NCI-H1436 treated with DMSO at 0.1 percent for 48 hours (cell line): ENCODE measurements at regions not wholly inside any gene's neighbourhood (a gene's known extent, or its start where the extent isn't known, plus 50 kb on each side); places are given as distances from the start of the nearest gene placed in this dataset.

Experiments
- DNase-seq: peaks from one replicate; lab custom pipeline; 2025; lab: John Stamatoyannopoulos, UW

GRCh38 chr3:30169487-30169886 is 436.9 kb upstream of the TGFBR2 start:
- DNase-seq, result no peak

- no peak for DNase-seq
These were observed 435.5 kb upstream of the TGFBR2 start for GRCh38 chr3:30170681-30171438.

DNA sequence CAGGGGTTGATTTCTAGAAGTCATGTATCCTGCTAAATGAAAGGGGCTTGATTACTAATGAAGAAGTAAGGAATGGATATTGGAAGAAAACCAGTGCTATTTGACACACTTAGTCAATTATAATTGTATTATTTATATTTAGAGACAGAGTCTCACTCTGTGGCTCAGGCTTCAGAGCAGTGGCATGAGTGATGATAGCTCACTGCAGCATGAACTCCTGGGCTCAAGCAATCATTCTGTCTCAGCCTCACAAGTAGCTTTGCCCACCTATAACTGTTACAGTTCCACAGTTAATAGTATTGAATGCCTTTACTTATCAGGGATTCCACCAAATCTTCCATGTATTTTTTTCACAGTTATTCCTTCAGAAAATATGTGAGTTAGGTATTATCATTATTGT is 432.0 kb upstream of the TGFBR2 start:
- no peak for DNase-seq

GRCh38 chr3:30180310-30181177 is 425.9 kb upstream of the TGFBR2 start:
- no peak for DNase-seq

DNA sequence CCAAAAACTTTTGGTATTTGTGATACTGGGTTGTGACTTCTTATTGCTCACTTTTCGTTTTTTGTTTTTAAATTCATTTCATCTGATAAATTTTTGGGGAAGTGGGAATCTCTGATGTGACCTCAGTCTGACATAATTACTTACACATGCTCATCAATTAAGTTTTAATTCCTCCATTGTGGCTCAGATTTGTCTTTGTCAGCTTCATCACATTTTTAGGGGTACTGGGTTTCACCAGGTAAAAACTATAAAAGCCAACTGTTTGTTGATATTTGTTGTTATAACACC is 425.3 kb upstream of the TGFBR2 start:
- no peak for DNase-seq

DNA sequence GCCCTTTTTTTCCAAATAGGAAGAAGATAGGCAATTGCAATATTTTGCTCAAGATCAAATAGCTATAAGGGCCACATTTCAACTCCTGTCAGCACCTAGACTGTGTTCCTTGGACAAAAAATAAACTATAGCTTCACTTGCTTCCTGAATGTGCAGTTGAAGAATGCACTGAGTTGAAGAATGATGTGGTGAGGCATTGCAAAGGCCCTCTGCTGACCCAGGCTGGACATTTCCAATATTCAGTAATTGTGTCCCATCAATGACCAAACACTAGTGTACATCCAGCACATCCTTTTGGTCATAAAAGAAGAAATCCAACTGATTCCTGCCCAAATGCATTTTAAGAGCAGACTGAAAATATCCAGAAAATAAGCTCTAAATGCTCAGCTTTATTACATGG is 424.8 kb upstream of the TGFBR2 start:
- DNase-seq, result no peak

DNA sequence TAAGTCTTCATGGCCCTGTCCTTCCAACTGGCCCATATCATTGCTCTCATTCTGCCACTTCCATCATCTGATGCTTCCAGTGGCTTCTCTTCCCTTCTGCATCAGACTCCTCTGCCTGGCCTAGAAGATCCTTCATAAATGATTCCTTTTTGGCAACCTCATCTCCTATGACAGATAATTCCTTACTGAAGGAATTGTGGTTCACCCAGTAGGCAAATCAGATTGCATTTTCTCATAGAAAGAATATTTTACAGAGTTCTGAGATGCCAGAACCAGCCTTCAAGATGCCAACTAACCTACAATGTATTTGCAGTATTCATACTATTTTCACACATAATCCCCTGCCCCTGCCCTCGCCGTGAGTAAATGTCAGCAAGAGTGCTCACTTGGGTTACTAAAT is 423.0 kb upstream of the TGFBR2 start:
- no peak for DNase-seq

DNA sequence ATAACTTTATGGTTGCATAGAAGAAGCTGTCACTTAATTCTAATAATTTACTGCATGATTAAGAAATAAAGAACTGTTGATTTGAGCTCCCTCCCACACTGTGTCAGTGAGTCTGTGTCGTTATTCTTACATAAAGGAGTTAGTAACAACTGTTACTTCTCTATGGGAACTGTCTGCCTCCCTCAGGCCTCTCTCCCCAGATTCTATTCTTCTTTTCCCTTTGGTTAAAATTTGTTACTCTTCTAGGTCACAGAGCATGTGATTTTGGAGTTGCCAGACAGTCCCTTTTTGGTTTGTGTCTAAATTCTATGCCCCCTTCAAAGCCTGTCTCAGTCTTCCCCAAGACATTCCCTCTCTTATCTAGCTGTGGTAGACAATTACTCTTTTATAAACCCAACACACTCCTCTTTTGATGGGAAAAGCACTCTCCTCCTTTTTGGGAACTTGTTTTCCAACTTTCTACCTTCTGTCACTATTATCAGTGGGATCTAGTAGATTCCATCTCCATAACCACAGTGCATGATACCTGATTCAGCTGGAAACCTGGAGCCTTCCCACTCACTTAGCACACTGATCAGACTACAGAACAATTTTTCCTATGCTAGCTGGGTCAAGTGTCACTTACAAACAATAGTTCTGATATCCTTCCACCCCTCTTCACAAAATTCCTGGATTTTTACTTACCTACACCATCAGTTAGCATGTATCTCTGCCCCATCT is 422.1 kb upstream of the TGFBR2 start:
- DNase-seq, result no peak

GRCh38 chr3:30185872-30186271 is 420.5 kb upstream of the TGFBR2 start:
- DNase-seq, result no peak

- no peak for DNase-seq
These were observed 419.6 kb upstream of the TGFBR2 start for GRCh38 chr3:30186741-30187219.

DNA sequence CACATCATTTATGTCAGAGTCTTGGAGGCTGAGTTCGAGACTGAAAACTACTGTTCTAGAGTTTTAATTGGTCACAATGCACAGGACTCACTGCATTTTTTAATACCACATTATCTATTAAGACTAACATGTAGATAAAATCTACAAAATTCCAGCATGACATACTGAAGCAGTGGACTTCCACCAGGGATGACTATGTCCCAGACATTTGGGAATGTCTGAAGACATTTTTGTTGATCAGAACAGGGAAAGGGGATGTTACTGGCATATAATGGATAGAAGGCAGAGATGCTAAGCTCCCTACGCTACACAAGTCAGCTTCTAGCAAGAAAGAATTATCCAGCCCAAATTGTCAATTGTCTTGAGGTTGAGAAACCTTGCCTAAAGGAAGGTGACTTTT is 419.0 kb upstream of the TGFBR2 start:
- no peak for DNase-seq

DNA sequence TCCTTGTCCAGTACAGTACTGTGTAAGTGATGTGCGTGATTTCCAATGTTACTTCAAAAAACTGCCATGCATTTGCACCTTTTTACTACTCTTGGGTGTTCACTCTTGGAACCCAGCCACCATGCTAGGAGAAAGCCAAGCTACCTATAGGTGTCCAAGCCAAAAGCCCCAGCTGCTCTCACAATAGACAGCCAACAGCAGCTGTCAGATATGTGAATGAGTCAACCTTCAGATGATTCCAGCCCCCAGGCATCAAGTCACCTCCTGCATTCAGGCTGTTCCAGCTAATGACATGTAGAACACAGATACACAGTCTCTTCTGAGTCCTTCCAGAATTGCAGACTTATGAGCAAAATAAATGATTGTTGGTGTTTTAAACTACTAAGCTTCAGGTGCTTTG is 417.7 kb upstream of the TGFBR2 start:
- no peak for DNase-seq

DNA sequence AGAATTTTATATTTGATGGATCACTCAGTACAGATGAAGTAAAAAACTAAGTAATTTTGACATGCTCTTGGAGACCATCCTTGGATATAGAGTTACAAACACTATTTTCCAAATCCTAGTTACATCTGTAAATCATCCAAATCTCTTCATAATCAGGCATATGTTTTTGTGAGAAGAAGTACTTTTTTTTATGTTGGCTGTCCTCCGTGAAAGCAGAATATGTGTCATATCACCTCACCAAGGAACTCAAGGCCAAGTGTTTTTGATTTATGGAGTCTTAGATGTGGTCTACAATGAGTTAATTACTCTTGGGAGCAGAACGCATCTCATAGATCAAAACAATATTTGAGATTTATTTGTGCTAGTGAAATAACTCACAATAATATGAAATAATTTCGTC is 416.5 kb upstream of the TGFBR2 start:
- DNase-seq, result no peak

DNA sequence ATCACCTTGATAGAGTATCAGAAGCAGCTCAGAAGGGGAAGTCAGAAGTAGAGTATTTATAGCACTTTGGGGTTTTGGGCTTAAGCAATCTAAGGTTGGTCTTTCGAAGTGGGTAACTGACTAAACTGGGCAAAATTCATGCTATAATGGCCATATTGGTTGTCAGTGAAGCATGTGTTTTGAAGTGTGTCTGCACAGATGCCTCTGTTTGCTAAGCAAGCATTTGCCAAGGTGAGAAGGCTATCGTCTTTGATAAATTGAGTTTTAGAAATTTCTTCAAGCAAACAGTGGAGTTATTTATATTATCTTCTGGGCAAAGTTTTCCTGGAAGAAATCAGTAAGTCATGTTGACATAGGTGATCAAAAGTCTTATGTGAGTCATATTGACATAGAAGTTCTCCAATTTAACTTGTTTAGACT is 412.8 kb upstream of the TGFBR2 start:
- DNase-seq, result no peak

DNA sequence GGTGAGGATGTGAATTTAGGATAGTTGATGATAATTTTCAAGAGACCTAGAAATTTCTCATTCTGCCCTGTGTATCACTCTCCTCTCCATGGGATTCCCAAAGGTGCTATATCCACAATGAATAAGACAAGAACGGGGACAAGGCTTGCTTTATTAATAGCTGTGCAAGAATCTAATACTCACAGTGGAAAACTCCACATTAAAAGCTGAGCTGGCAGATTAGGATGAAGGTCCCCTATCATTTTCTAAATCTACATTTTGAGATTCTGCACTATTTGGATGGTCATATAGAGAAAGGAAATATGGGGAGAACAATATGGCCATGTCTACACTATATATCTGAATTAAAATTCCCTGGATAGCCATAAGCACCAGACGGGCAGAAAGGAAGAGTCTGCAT is 411.0 kb upstream of the TGFBR2 start:
- no peak for DNase-seq

DNA sequence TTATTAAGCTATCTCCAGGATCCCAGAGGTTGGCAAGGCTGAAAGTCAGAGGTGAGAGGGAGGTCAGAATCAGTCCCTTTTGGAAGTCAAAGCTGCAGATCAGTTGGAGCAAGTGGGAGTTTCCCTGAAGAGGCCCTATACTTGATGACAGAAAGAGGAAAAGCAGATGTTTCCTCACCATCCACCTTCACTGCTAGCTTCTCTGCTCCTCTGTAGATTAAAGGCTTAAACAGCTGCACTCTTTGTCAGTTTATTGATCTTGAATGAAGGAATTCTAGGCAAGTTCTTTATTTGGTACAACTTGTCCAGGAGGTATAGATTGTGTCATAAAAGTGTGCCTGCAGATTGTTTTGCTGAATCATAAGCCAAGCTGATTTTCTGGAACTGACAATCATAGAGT is 408.2 kb upstream of the TGFBR2 start:
- no peak for DNase-seq

DNA sequence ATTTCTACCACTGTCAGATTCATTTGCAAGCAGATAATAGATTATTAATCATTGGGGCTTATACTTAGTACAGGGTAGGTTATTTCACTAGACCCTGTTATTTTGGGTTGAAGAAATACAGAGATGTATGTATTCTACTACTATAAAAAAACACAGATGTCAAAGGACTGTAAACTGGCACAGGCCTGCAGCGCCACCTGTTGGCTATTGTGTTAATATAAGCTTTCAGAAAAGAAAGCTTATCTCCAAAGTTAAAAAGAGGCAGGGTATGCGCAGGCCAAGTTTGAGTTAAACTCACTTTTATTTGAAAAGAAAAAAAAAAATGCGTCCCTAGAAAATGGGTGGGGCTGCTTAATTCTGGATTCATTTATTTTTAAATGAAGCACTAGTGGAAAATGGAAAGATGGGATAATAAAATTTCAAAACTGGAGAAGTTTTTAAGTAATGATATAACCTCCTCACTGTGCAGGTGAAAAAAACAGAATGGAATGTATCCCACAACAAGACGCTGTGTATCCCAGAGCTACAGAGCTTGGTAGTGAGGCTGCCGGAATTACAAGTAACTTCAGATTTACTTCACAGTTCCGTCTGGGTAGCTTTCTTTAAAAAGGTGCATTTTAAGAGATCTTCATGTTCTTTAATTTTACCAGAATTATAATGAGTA is 407.2 kb upstream of the TGFBR2 start:
- DNase-seq, result no peak

- no peak for DNase-seq
These were observed 406.5 kb upstream of the TGFBR2 start for GRCh38 chr3:30199855-30200254.

GRCh38 chr3:30201715-30202114 is 404.7 kb upstream of the TGFBR2 start:
- DNase-seq, result no peak

DNA sequence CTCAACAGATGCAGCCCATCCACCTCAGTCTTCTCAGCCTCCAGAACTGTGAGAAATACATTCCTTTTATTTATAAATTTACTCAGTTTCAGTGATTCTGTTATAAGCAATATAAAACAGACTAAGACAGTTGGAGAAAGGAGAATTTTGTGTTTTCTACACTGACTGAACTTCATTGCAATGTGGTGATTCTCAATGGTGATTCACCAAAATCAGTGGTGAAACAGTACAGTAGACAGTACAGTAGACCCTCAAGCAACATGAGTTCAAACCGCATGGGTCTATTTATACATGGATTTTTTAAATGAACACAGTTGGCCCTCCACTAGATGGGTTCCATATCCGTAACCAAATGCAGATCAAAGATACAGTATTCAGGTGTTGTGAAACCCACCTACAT is 403.1 kb upstream of the TGFBR2 start:
- no peak for DNase-seq

DNA sequence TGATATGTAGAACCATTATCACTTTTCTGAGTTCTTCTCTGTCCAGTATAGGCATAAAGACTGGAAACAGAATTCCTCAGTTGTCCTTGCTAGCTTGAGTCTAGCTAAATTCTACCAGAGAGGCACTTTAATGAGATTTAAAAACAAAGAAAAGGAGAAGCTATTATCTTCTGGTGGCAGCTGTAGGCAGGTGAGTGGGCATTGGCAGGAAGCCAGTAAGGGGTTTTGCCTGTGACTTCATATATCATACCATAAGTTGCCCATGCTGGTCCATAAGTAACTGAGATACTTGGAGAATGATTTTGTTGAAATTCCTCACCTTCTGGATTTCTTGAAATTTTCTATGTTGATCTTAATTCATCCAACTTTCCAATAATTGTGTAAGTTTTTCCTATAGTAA is 402.3 kb upstream of the TGFBR2 start:
- no peak for DNase-seq

GRCh38 chr3:30206051-30206450 is 400.4 kb upstream of the TGFBR2 start:
- DNase-seq, result no peak
